ENCODE measurements at regions not wholly inside any gene's neighbourhood (a gene's known extent, or its start where the extent isn't known, plus 50 kb on each side); places are given as distances from the start of the nearest gene placed in this dataset.

GRCh38 chr10:78794736-78795455, 273.9 kb upstream of the ZMIZ1 start:
- DNase-seq (ENCODE audit: extremely low read depth in 1 of 2, low read depth in 1 of 2): no peak

GRCh38 chr10:78798976-78799730, 269.6 kb upstream of the ZMIZ1 start:
- DNase-seq (ENCODE audit: extremely low read depth in 1 of 2, low read depth in 1 of 2): no peak

GRCh38 chr10:78800006-78800405, 268.8 kb upstream of the ZMIZ1 start:
- no peak for DNase-seq (ENCODE audit: extremely low read depth in 1 of 2, low read depth in 1 of 2)

GRCh38 chr10:78800535-78801320, 268.0 kb upstream of the ZMIZ1 start:
- no peak for DNase-seq (ENCODE audit: extremely low read depth in 1 of 2, low read depth in 1 of 2)

GRCh38 chr10:78802431-78802830, 266.3 kb upstream of the ZMIZ1 start:
- no peak for DNase-seq (ENCODE audit: extremely low read depth in 1 of 2, low read depth in 1 of 2)

GRCh38 chr10:78802866-78803265, 265.9 kb upstream of the ZMIZ1 start:
- DNase-seq (ENCODE audit: extremely low read depth in 1 of 2, low read depth in 1 of 2): no peak

GRCh38 chr10:78803710-78804109, 265.1 kb upstream of the ZMIZ1 start:
- no peak for DNase-seq (ENCODE audit: extremely low read depth in 1 of 2, low read depth in 1 of 2)

- DNase-seq (ENCODE audit: extremely low read depth in 1 of 2, low read depth in 1 of 2): no peak
Observed at GRCh38 chr10:78804411-78805032, 264.2 kb upstream of the ZMIZ1 start.

- DNase-seq (ENCODE audit: extremely low read depth in 1 of 2, low read depth in 1 of 2): no peak
Observed at GRCh38 chr10:78805176-78805575, 263.6 kb upstream of the ZMIZ1 start.

- DNase-seq (ENCODE audit: extremely low read depth in 1 of 2, low read depth in 1 of 2): no peak
Observed at GRCh38 chr10:78806681-78807221, 262.0 kb upstream of the ZMIZ1 start.

- DNase-seq (ENCODE audit: extremely low read depth in 1 of 2, low read depth in 1 of 2): no peak
Observed at GRCh38 chr10:78807504-78808203, 261.1 kb upstream of the ZMIZ1 start.

- no peak for DNase-seq (ENCODE audit: extremely low read depth in 1 of 2, low read depth in 1 of 2)
Observed at GRCh38 chr10:78808286-78808685, 260.5 kb upstream of the ZMIZ1 start.

- no peak for DNase-seq (ENCODE audit: extremely low read depth in 1 of 2, low read depth in 1 of 2)
Observed at GRCh38 chr10:78808736-78809367, 259.9 kb upstream of the ZMIZ1 start.

GRCh38 chr10:78811174-78811573, 257.6 kb upstream of the ZMIZ1 start:
- no peak for DNase-seq (ENCODE audit: extremely low read depth in 1 of 2, low read depth in 1 of 2)

GRCh38 chr10:78812571-78813318, 256.0 kb upstream of the ZMIZ1 start:
- no peak for DNase-seq (ENCODE audit: extremely low read depth in 1 of 2, low read depth in 1 of 2)

GRCh38 chr10:78813526-78813925, 255.2 kb upstream of the ZMIZ1 start:
- DNase-seq (ENCODE audit: extremely low read depth in 1 of 2, low read depth in 1 of 2): no peak

GRCh38 chr10:78813998-78814399, 254.8 kb upstream of the ZMIZ1 start:
- no peak for DNase-seq (ENCODE audit: extremely low read depth in 1 of 2, low read depth in 1 of 2)

GRCh38 chr10:78814407-78814806, 254.4 kb upstream of the ZMIZ1 start:
- no peak for DNase-seq (ENCODE audit: extremely low read depth in 1 of 2, low read depth in 1 of 2)

GRCh38 chr10:78815702-78816334, 252.9 kb upstream of the ZMIZ1 start:
- no peak for DNase-seq (ENCODE audit: extremely low read depth in 1 of 2, low read depth in 1 of 2)

Data from stimulated activated CD8-positive, alpha-beta memory T cell treated with anti-CD3 and anti-CD28 coated beads, Interleukin-7, amount 100 ng/mL, for 48 hours (primary cell).